Kidney (tissue), 13 donors: ENCODE measurements at regions not wholly inside any gene's neighbourhood (a gene's known extent, or its start where the extent isn't known, plus 50 kb on each side); places are given as distances from the start of the nearest gene placed in this dataset.

Experiments used
- DNase-seq, 5 donors: peaks; one replicate each; pipeline ENCODE4 v3.0.0-alpha.2; 2013 to 2020
- FAIRE-seq: peaks from 2 replicates; lab custom pipeline; 2012; peaks lifted over from hg19 to GRCh38; lab: Jason Lieb, UNC
- H3K27ac ChIP-seq, 2 donors: one replicate each; pipeline ENCODE4 v1.7.0; 2013; ENCODE audit warnings: low read depth in 2 of 2, low read length in 2 of 2, inconsistent platforms in 1 of 2
- H3K27me3 ChIP-seq: one replicate; pipeline ENCODE4 v1.7.1; 2013; ENCODE audit warnings: low read length, inconsistent platforms; ENCODE audit not compliant: control insufficient read depth, insufficient read depth
- H3K36me3 ChIP-seq, 3 donors: one replicate each; pipeline versions ENCODE4 v1.7.0 to v1.7.1; 2013; ENCODE audit warnings: low read length in 3 of 3, control low read depth in 1 of 3, inconsistent platforms in 1 of 3; ENCODE audit not compliant: insufficient read depth in 3 of 3, control insufficient read depth in 2 of 3
- H3K4me1 ChIP-seq, 3 donors: one replicate each; pipeline versions ENCODE4 v1.7.0 to v1.7.1; 2013; ENCODE audit warnings: low read length in 3 of 3, inconsistent platforms in 1 of 3, low read depth in 1 of 3; ENCODE audit not compliant: control insufficient read depth in 2 of 3, insufficient read depth in 2 of 3
- H3K4me3 ChIP-seq, 3 donors: one replicate each; pipeline versions ENCODE4 v1.7.0 to v1.8.1; 2013; ENCODE audit warnings: low read length in 3 of 3, control low read depth in 1 of 3, inconsistent platforms in 1 of 3
- H3K9ac ChIP-seq, 3 donors: one replicate each; pipeline versions ENCODE4 v1.7.0 to v1.7.1; 2013; ENCODE audit warnings: low read length in 3 of 3, control low read depth in 1 of 3, inconsistent platforms in 1 of 3
- H3K9me3 ChIP-seq, 3 donors: one replicate each; pipeline versions ENCODE4 v1.7.0 to v1.7.1; 2013; ENCODE audit warnings: low read length in 3 of 3, control low read depth in 1 of 3, inconsistent platforms in 1 of 3; ENCODE audit not compliant: control insufficient read depth in 2 of 3, insufficient read depth in 1 of 3
- CTCF ChIP-seq: IDR thresholded peaks from 3 replicates; pipeline ENCODE4 v1.5.1; 2012; ENCODE audit warnings: mild to moderate bottlenecking, moderate library complexity, borderline replicate concordance; ENCODE audit not compliant: insufficient read depth; ENCODE audit errors: extremely low read depth
- intact Hi-C: fragments of 100-400 bp; cut with DNase I; formaldehyde crosslinking; loops from one replicate; pipeline ENCODE4 v1.11.1; 2022
- donor health status: control.
- donor health status: control.
- donor health status: control.
- donor health status: control.
- donor health status: control.
- donor health status: DM: yes; HTN: yes; CAD: no.
- donor health status: Normal renal cell carcinoma (clear cell type).

DNA sequence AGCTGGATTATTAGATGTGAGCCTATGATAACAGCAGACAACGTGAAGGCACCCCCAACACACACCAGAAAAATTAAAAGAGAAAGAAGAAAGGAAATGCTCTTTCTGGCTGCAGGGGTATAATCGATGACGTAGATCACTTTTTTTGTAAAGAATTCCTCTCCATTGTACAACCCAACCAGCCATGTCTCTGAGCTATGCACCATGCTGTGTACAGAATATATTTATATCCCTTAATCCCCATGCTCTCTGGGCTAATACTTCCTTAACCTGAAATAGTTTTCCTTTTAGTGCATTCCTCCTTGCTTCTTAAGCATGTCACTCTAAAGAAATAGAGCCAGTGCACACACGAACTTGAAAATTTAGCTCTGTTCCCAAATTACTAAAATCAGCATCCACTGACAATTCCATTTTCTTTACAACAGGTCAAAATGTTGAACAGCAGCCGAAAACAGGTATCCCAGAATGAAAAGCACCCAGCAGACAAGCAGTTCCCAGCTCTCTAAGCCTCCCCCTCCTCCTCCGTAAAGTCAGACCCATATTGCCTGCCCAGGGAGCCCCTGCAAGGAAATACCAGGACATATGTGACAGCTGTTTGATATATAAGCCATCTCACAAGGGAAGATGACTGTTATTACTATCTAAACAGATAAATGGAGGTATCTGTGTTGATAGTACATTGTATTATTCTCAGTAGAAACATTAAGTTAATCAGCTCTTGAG, 247.4 kb upstream of the RAB6C start:
- Histone ChIP-seq H3K4me3 (no peak overlapping the region), H3K27me3 (no peaks in the 10 kb centered on the region), H3K9me3 (peaks cover 0 to 3% (median 0%) of the 10 kb centered on the region in 3 donors), H3K36me3 (no peaks in the 10 kb centered on the region), H3K9ac (no peak overlapping the region), H3K27ac (no peak overlapping the region), H3K4me1 (no peaks in the 10 kb centered on the region)
- DNase-seq = no peak
- no peak for TF ChIP-seq CTCF
- FAIRE-seq = no peak
- intact Hi-C loops = no loop called here

GRCh38 chr2:129732630-129733026, 246.8 kb upstream of the RAB6C start:
- Histone ChIP-seq H3K9ac (no peak overlapping the region), H3K9me3 (peaks cover 0 to 3% (median 0%) of the 10 kb centered on the region in 3 donors), H3K27ac (no peak overlapping the region), H3K4me3 (no peak overlapping the region), H3K27me3 (no peaks in the 10 kb centered on the region), H3K36me3 (no peaks in the 10 kb centered on the region), H3K4me1 (no peaks in the 10 kb centered on the region)
- no peak for TF ChIP-seq CTCF
- intact Hi-C loops = no loop called here
- no peak for FAIRE-seq
- DNase-seq = no peak

GRCh38 chr2:129733041-129733440, 246.4 kb upstream of the RAB6C start:
- no peak overlapping the region for H3K27ac ChIP-seq

More at GRCh38 chr2:129733041-129733440, 246.4 kb upstream of the RAB6C start:
- peaks cover 0 to 3% (median 0%) of the 10 kb centered on the region in 3 donors for H3K9me3 ChIP-seq
- no peaks in the 10 kb centered on the region for H3K27me3 ChIP-seq
- intact Hi-C loops = no loop called here
- no peak overlapping the region for H3K9ac ChIP-seq
- H3K4me3 ChIP-seq = no peak overlapping the region
- TF ChIP-seq CTCF = no peak
- no peaks in the 10 kb centered on the region for H3K4me1 ChIP-seq
- FAIRE-seq (no peak), DNase-seq (no peak)
- H3K36me3 ChIP-seq = no peaks in the 10 kb centered on the region
